Stimulated activated CD8-positive, alpha-beta memory T cell treated with anti-CD3 and anti-CD28 coated beads, Interleukin-12 subunit alpha, Interleukin-12 subunit beta, amount 100 ng/mL, for 24 hours (primary cell): ENCODE measurements at regions not wholly inside any gene's neighbourhood (a gene's known extent, or its start where the extent isn't known, plus 50 kb on each side); places are given as distances from the start of the nearest gene placed in this dataset.
"Not testable (repeated sequence)": the region's sequence is repeated elsewhere in the genome, so short reads cannot be mapped to it uniquely, and the experiment has no call there.

Source experiments
- DNase-seq: peaks from one replicate; pipeline ENCODE4 v3.0.0-alpha.2; 2020; ENCODE audit errors: extremely low read depth

GRCh38 chr5:99019812-99020697 is 91.2 kb upstream of the CHD1 start:
- no peak for DNase-seq

DNA sequence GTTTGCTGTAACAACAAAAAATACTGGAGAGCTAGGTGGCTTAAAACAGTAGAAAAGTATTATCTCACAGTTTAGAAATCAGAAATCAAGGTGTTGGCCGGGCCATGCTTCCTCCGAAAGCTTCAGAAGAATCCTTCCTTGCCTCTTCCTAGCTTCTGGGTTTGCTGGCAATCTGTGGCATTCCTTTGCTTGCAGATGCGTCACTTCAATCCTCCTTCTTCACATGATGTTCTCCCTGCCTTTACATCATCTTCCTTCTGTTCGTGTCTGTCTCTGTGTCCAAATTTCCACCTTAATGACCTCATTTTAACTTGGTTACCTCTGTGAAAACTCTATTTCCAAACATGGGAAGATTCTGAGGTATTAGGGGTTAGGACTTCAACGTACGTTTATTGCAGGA is 90.4 kb upstream of the CHD1 start:
- DNase-seq = no peak

DNA sequence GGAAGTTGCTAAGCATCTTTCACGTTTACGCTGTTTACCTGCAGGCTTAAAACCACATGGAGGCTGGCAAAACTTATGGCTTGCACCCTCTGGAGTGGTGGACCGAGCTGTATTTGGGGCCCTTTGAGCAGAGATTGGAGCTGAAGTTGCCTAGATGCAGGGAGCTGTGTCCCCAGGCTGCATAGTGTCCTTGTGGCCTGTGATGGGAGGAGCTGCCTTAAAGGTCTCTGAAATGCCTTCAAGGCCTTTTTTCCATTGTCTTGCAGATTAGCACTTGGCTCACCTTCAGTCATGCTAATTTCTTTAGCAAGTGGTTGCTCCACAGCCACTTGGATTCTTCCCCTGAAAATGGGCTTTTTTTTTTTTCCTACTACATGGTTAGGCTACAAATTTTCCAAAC is 81.5 kb upstream of the CHD1 start:
- DNase-seq = no peak

DNA sequence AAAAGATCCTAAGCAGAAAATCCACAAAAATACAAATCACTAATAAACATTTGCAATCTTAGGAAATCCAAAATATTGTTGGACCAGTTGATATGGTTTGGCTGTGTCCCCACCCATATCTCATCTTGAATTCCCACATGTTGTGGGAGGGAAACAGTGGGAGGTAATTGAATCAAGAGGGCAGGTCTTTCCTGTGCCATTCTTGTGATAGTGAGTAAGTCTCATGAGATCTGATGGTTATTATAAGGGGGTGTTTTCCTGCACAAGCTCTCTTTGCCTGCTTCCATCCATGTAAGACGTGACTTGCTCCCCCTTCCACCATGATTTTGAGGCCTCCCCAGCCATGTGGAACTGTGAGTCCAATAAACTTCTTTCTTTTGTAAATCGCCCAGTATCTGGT is 79.2 kb upstream of the CHD1 start:
- not testable (repeated sequence) for DNase-seq

- no peak for DNase-seq
Measured at GRCh38 chr5:99005506-99005905, 76.7 kb upstream of the CHD1 start.

GRCh38 chr5:99004960-99005359 is 76.2 kb upstream of the CHD1 start:
- DNase-seq = no peak

- DNase-seq = no peak
Measured at GRCh38 chr5:99000876-99001275, 72.1 kb upstream of the CHD1 start.

DNA sequence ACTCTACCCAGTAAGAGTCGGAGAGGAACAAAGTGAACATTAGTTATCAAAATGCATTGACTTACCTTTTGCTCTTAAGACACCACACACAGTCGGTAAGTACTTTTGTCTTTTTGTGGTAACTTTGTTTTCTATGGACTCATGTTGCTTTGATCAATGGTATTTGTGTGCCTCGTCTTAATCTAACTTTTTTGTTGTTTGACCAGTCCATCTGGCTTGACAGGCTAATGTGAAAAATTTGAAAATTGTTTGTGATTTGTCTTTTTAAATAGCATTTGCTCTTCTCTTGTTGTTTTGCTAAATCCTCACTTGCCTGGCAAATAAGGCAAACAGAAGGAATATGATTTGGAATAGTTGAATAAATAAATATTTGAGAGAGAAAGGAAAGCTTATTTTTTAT is 71.4 kb upstream of the CHD1 start:
- DNase-seq = no peak

GRCh38 chr5:98999631-99000030 is 70.8 kb upstream of the CHD1 start:
- DNase-seq = no peak

- DNase-seq = no peak
Measured at GRCh38 chr5:98997000-98997399, 68.2 kb upstream of the CHD1 start.

- no peak for DNase-seq
Measured at GRCh38 chr5:98994611-98995010, 65.8 kb upstream of the CHD1 start.

- DNase-seq = no peak
Measured at GRCh38 chr5:98993512-98993911, 64.7 kb upstream of the CHD1 start.

- no peak for DNase-seq
Measured at GRCh38 chr5:98992552-98992951, 63.7 kb upstream of the CHD1 start.

DNA sequence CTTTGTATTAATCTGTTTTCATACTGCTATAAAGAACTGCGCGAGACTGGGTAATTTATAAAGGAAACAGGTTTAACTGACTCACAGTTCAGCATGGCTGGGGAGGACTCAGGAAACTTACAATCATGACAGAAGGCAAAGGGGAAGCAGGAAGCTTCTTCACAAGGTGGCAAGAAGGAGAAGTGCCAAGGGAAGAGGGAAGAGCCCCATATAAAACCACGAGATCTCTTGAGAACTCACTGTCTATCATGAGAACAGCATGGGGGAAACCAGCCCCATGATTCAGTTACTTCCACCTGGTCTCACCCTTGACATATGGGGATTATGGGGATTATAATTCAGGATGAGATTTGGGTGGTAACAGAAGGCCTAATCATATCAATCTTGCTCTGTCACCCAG is 60.9 kb upstream of the CHD1 start:
- DNase-seq = no peak

GRCh38 chr5:98986587-98986986 is 57.8 kb upstream of the CHD1 start:
- no peak for DNase-seq

GRCh38 chr5:98982880-98983279 is 54.1 kb upstream of the CHD1 start:
- no peak for DNase-seq
